HL-60 (cell line): ENCODE measurements at regions not wholly inside any gene's neighbourhood (a gene's known extent, or its start where the extent isn't known, plus 50 kb on each side); places are given as distances from the start of the nearest gene placed in this dataset.

ENCODE experiments used
- DNase-seq, 2 experiments: peaks; one replicate each; pipeline ENCODE4 v3.0.0-alpha.2; 2010 to 2020; ENCODE audit warnings: low read depth in 1 of 2, low spot score in 1 of 2
- H3K27ac ChIP-seq: fragments of 250-450 bp; sonication (Bioruptor Pico); replicated peaks from 2 replicates; pipeline ENCODE4 v1.5.1; 2020; ENCODE audit warnings: mild to moderate bottlenecking, moderate library complexity
- H3K27me3 ChIP-seq: fragments of 250-450 bp; sonication (Bioruptor Pico); 2 replicates; pipeline ENCODE4 v1.5.1; 2021; ENCODE audit warnings: mild to moderate bottlenecking, moderate library complexity; ENCODE audit not compliant: insufficient read depth, poor library complexity, severe bottlenecking
- H3K4me3 ChIP-seq: replicated peaks from 2 replicates; pipeline ENCODE4 v1.5.1; 2011; ENCODE audit warnings: mild to moderate bottlenecking, control low read depth, low read length; ENCODE audit not compliant: insufficient read depth
- CTCF ChIP-seq: IDR thresholded peaks from one replicate; pipeline ENCODE4 v1.5.1; 2011; ENCODE audit warnings: low read length, control low read depth, inconsistent platforms; ENCODE audit not compliant: insufficient read depth
- GABPA ChIP-seq: IDR thresholded peaks from 2 replicates; pipeline ENCODE4 v1.6.1; 2012; ENCODE audit warnings: low read depth
- POLR2AphosphoS5 ChIP-seq: IDR thresholded peaks from 2 replicates; pipeline ENCODE4 v1.6.1; 2012; ENCODE audit warnings: low read depth
- REST ChIP-seq: IDR thresholded peaks from 2 replicates; pipeline ENCODE4 v1.6.1; 2012; ENCODE audit warnings: low read depth; ENCODE audit not compliant: insufficient replicate concordance
- SPI1 ChIP-seq: IDR thresholded peaks from 2 replicates; pipeline ENCODE4 v1.6.1; 2012; ENCODE audit warnings: low read depth, mild to moderate bottlenecking, borderline replicate concordance

- DNase-seq: no peak
- no peak for TF ChIP-seq CTCF
- no peak for TF ChIP-seq REST
- no peak for TF ChIP-seq GABPA
- no peak for TF ChIP-seq POLR2AphosphoS5
- TF ChIP-seq SPI1: no peak
- Histone ChIP-seq H3K27ac (no peak overlapping the region), H3K4me3 (no peak overlapping the region), H3K27me3 (no peaks in the 10 kb centered on the region)
Measured at GRCh38 chr7:126083014-126083413, 1153.4 kb upstream of the POT1 start.

- H3K4me3 ChIP-seq: no peak overlapping the region
- H3K27ac ChIP-seq: no peak overlapping the region
- H3K27me3 ChIP-seq: no peaks in the 10 kb centered on the region
- no peak for TF ChIP-seq GABPA
- no peak for TF ChIP-seq POLR2AphosphoS5
- no peak for TF ChIP-seq REST
- no peak for TF ChIP-seq SPI1
- no peak for DNase-seq
Measured at GRCh38 chr7:126079581-126079980, 1150.0 kb upstream of the POT1 start.

GRCh38 chr7:126079151-126079550 lies 1149.5 kb upstream of the POT1 start:
- Histone ChIP-seq H3K4me3 (no peak overlapping the region), H3K27ac (no peak overlapping the region), H3K27me3 (no peaks in the 10 kb centered on the region)
- no peak for DNase-seq
- TF ChIP-seq CTCF: no peak
- TF ChIP-seq SPI1: no peak
- TF ChIP-seq GABPA: no peak
- no peak for TF ChIP-seq REST
- no peak for TF ChIP-seq POLR2AphosphoS5

GRCh38 chr7:126065766-126066165 lies 1136.1 kb upstream of the POT1 start:
- Histone ChIP-seq H3K27me3 (no peaks in the 10 kb centered on the region), H3K27ac (no peak overlapping the region), H3K4me3 (no peak overlapping the region)
- TF ChIP-seq GABPA: no peak
- TF ChIP-seq POLR2AphosphoS5: no peak
- TF ChIP-seq CTCF: no peak
- no peak for TF ChIP-seq SPI1
- TF ChIP-seq REST: no peak
- no peak for DNase-seq
